Activated CD8-positive, alpha-beta T cell treated with anti-CD3 and anti-CD28 coated beads, Interleukin-2, amount 10 ng/mL, durations not matched to agents 7 days and 5 days (primary cell): ENCODE measurements at regions not wholly inside any gene's neighbourhood (a gene's known extent, or its start where the extent isn't known, plus 50 kb on each side); places are given as distances from the start of the nearest gene placed in this dataset.
"Not testable (repeated sequence)": the region's sequence is repeated elsewhere in the genome, so short reads cannot be mapped to it uniquely, and the experiment has no call there.

Experiments
- ATAC-seq: fragments of 150-1000 bp; cut with Tn5 transposase; one replicate; pipeline ENCODE4 v1.10.0; 2021; ENCODE audit warnings: moderate library complexity
- CTCF ChIA-PET: fragments of 350-600 bp; sonication (Branson Sonifier 250); formaldehyde crosslinking; loops from one replicate; lab custom pipeline; 2021; ENCODE audit warnings: antibody characterized with exemption; lab: Charles Lee
- POLR2A ChIA-PET: fragments of 350-600 bp; sonication (Branson Sonifier 250); formaldehyde crosslinking; loops from one replicate; lab custom pipeline; 2021; ENCODE audit warnings: antibody characterized with exemption; lab: Charles Lee
- DNase-seq: peaks from one replicate; pipeline ENCODE4 v3.0.0-alpha.2; 2020
- H3K27ac Mint-ChIP-seq: one replicate; pipeline ENCODE4 v1.8.0; 2021; ENCODE audit warnings: mild to moderate bottlenecking, mixed read lengths
- H3K27me3 Mint-ChIP-seq: one replicate; pipeline ENCODE4 v1.8.0; 2021; ENCODE audit warnings: low read depth, mixed read lengths
- H3K36me3 Mint-ChIP-seq: one replicate; pipeline ENCODE4 v1.8.0; 2021; ENCODE audit warnings: low read depth, mixed read lengths
- H3K4me1 Mint-ChIP-seq: one replicate; pipeline ENCODE4 v1.8.0; 2021; ENCODE audit warnings: low read depth, mixed read lengths
- H3K4me3 Mint-ChIP-seq: one replicate; pipeline ENCODE4 v1.8.0; 2021; ENCODE audit warnings: mild to moderate bottlenecking, mixed read lengths
- H3K9me3 Mint-ChIP-seq: one replicate; pipeline ENCODE4 v1.8.0; 2022; ENCODE audit warnings: mixed read lengths; ENCODE audit not compliant: insufficient read depth

- DNase-seq, result no peak
- ChIA-PET POLR2A (no interaction called here), CTCF (no interaction called here)
- H3K9me3 Mint-ChIP-seq, result no peaks in the 10 kb centered on the region
- peaks cover 4% of the 10 kb centered on the region for H3K27me3 Mint-ChIP-seq
- H3K27ac Mint-ChIP-seq, result no peak overlapping the region
- no peak overlapping the region for H3K4me3 Mint-ChIP-seq
- no peaks in the 10 kb centered on the region for H3K36me3 Mint-ChIP-seq
- no peaks in the 10 kb centered on the region for H3K4me1 Mint-ChIP-seq
- no peak for ATAC-seq
These were observed 165.4 kb upstream of the NR2F2 start for GRCh38 chr15:96165081-96165480.

- ChIA-PET POLR2A (no interaction called here), CTCF (no interaction called here)
- no peaks in the 10 kb centered on the region for H3K4me1 Mint-ChIP-seq
- no peak for DNase-seq
- no peaks in the 10 kb centered on the region for H3K9me3 Mint-ChIP-seq
- H3K36me3 Mint-ChIP-seq, result no peaks in the 10 kb centered on the region
- peaks cover 4% of the 10 kb centered on the region for H3K27me3 Mint-ChIP-seq
- no peak overlapping the region for H3K4me3 Mint-ChIP-seq
- no peak for ATAC-seq
- H3K27ac Mint-ChIP-seq, result no peak overlapping the region
These were observed 164.7 kb upstream of the NR2F2 start for GRCh38 chr15:96165775-96166174.

- no peak overlapping the region for H3K27ac Mint-ChIP-seq
- ChIA-PET POLR2A (no interaction called here), CTCF (no interaction called here)
- no peaks in the 10 kb centered on the region for H3K9me3 Mint-ChIP-seq
- no peak overlapping the region for H3K4me3 Mint-ChIP-seq
- no peaks in the 10 kb centered on the region for H3K4me1 Mint-ChIP-seq
- peaks cover 4% of the 10 kb centered on the region for H3K27me3 Mint-ChIP-seq
- no peaks in the 10 kb centered on the region for H3K36me3 Mint-ChIP-seq
- DNase-seq (no peak), ATAC-seq (no peak)
These were observed 164.0 kb upstream of the NR2F2 start for GRCh38 chr15:96166223-96167200.

GRCh38 chr15:96170616-96170978 is 159.9 kb upstream of the NR2F2 start:
- DNase-seq, H3K27ac Mint-ChIP-seq, CTCF ChIA-PET, H3K4me3 Mint-ChIP-seq, POLR2A ChIA-PET, ATAC-seq, H3K9me3 Mint-ChIP-seq, H3K36me3 Mint-ChIP-seq, H3K27me3 Mint-ChIP-seq, H3K4me1 Mint-ChIP-seq: not testable (repeated sequence)

- H3K9me3 Mint-ChIP-seq, result no peaks in the 10 kb centered on the region
- no peak overlapping the region for H3K4me3 Mint-ChIP-seq
- no peaks in the 10 kb centered on the region for H3K36me3 Mint-ChIP-seq
- CTCF ChIA-PET, result no interaction called here
- ATAC-seq, result no peak
- no peaks in the 10 kb centered on the region for H3K27me3 Mint-ChIP-seq
- POLR2A ChIA-PET, result no interaction called here
- H3K27ac Mint-ChIP-seq, result no peak overlapping the region
- no peaks in the 10 kb centered on the region for H3K4me1 Mint-ChIP-seq
- no peak for DNase-seq
These were observed 159.3 kb upstream of the NR2F2 start for GRCh38 chr15:96170979-96171739.

GRCh38 chr15:96171853-96172296 is 158.6 kb upstream of the NR2F2 start:
- Mint-ChIP-seq H3K27ac (no peak overlapping the region), H3K9me3 (no peaks in the 10 kb centered on the region), H3K27me3 (peaks cover 1% of the 10 kb centered on the region), H3K36me3 (no peaks in the 10 kb centered on the region), H3K4me1 (no peaks in the 10 kb centered on the region), H3K4me3 (no peak overlapping the region)
- DNase-seq, result no peak
- ChIA-PET CTCF (no interaction called here), POLR2A (no interaction called here)
- ATAC-seq, result no peak

GRCh38 chr15:96172417-96172816 is 158.1 kb upstream of the NR2F2 start:
- Mint-ChIP-seq H3K27ac (no peak overlapping the region), H3K9me3 (no peaks in the 10 kb centered on the region), H3K36me3 (no peaks in the 10 kb centered on the region), H3K4me1 (no peaks in the 10 kb centered on the region), H3K27me3 (peaks cover 1% of the 10 kb centered on the region), H3K4me3 (no peak overlapping the region)
- POLR2A ChIA-PET, result no interaction called here
- CTCF ChIA-PET, result no interaction called here
- DNase-seq (no peak), ATAC-seq (no peak)

GRCh38 chr15:96176831-96177230 is 153.7 kb upstream of the NR2F2 start:
- ChIA-PET POLR2A (no interaction called here), CTCF (no interaction called here)
- Mint-ChIP-seq H3K27me3 (peaks cover 1% of the 10 kb centered on the region), H3K4me3 (no peak overlapping the region), H3K9me3 (no peaks in the 10 kb centered on the region), H3K36me3 (no peaks in the 10 kb centered on the region), H3K27ac (no peak overlapping the region), H3K4me1 (no peaks in the 10 kb centered on the region)
- no peak for ATAC-seq
- DNase-seq, result no peak

- H3K4me1 Mint-ChIP-seq, result no peaks in the 10 kb centered on the region
- ATAC-seq (no peak), DNase-seq (no peak)
- no peaks in the 10 kb centered on the region for H3K36me3 Mint-ChIP-seq
- ChIA-PET POLR2A (no interaction called here), CTCF (no interaction called here)
- H3K27ac Mint-ChIP-seq, result no peak overlapping the region
- H3K27me3 Mint-ChIP-seq, result peaks cover 1% of the 10 kb centered on the region
- H3K9me3 Mint-ChIP-seq, result no peaks in the 10 kb centered on the region
- no peak overlapping the region for H3K4me3 Mint-ChIP-seq
These were observed 153.2 kb upstream of the NR2F2 start for GRCh38 chr15:96177279-96177678.

GRCh38 chr15:96180087-96180748 is 150.3 kb upstream of the NR2F2 start:
- no peak overlapping the region for H3K4me3 Mint-ChIP-seq
- H3K9me3 Mint-ChIP-seq, result no peaks in the 10 kb centered on the region
- no peak for DNase-seq
- no peaks in the 10 kb centered on the region for H3K36me3 Mint-ChIP-seq
- no peak for ATAC-seq
- no peaks in the 10 kb centered on the region for H3K4me1 Mint-ChIP-seq
- ChIA-PET POLR2A (interaction anchor here (0.6 kb wide), 1 partner anchor 94 kb away, joined by 4 read pairs; no protein-coding TSS in a partner anchor), CTCF (no interaction called here)
- peaks cover 1% of the 10 kb centered on the region for H3K27me3 Mint-ChIP-seq
- H3K27ac Mint-ChIP-seq, result no peak overlapping the region

GRCh38 chr15:96181217-96181616 is 149.3 kb upstream of the NR2F2 start:
- no peak for DNase-seq
- CTCF ChIA-PET, result no interaction called here
- no peaks in the 10 kb centered on the region for H3K9me3 Mint-ChIP-seq
- no peak overlapping the region for H3K27ac Mint-ChIP-seq
- no peaks in the 10 kb centered on the region for H3K4me1 Mint-ChIP-seq
- POLR2A ChIA-PET, result no interaction called here
- H3K4me3 Mint-ChIP-seq, result no peak overlapping the region
- no peak for ATAC-seq
- peaks cover 1% of the 10 kb centered on the region for H3K27me3 Mint-ChIP-seq
- no peaks in the 10 kb centered on the region for H3K36me3 Mint-ChIP-seq

GRCh38 chr15:96181873-96182301 is 148.6 kb upstream of the NR2F2 start:
- CTCF ChIA-PET, result no interaction called here
- DNase-seq, result no peak

More at GRCh38 chr15:96181873-96182301, 148.6 kb upstream of the NR2F2 start:
- Mint-ChIP-seq H3K9me3 (no peaks in the 10 kb centered on the region), H3K4me1 (no peaks in the 10 kb centered on the region), H3K36me3 (no peaks in the 10 kb centered on the region), H3K27me3 (no peaks in the 10 kb centered on the region), H3K4me3 (no peak overlapping the region), H3K27ac (no peak overlapping the region)
- POLR2A ChIA-PET, result no interaction called here
- no peak for ATAC-seq
